NAMALWA (cell line): ENCODE measurements at regions not wholly inside any gene's neighbourhood (a gene's known extent, or its start where the extent isn't known, plus 50 kb on each side); places are given as distances from the start of the nearest gene placed in this dataset.
A peak's percentile ranks its signal among the peaks of the same experiment; 100 is the strongest.
"Not testable (repeated sequence)": the region's sequence is repeated elsewhere in the genome, so short reads cannot be mapped to it uniquely, and the experiment has no call there.

Source experiments
- DNase-seq: peaks from one replicate; pipeline ENCODE4 v3.0.0-alpha.2; 2015; ENCODE audit warnings: low spot score

DNA sequence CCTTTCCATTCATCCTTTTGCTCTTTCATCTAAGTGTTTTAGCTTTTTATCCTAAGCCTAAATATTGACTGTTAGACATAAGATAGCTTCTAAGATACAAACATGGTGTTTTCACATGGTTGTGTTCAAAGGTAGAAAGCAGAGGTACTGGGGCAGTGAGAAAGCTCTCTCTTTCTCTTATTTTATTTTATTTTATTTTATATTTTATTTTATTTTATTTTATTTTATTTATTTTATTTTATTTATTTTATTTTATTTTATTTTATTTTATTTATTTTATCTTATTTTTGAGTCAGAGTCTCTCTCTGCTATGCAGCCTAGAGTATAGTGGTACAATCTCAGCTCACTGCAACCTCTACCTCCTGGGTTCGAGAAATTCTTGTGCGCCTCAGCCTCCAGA is 287.2 kb downstream of the IKZF2 start:
- DNase-seq = no peak

DNA sequence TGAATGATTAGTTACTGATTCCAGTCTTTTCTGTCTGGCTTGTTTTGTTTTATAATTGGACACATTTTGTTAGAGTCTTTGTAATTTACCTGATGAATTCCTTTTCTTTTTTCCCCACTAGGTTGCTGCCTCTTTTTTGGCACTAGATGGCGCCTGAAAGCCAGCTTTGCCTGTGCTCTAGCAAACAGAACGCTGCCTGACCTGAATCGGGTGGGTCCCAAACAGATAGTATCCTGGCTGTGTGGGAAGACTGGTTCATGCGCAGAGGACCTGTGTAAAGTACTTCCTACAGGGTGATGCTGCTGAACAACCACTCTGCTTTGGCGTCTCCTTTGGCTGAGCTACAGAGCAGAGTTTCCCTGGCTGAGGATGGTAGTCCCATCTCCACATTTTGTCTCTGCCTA is 288.2 kb downstream of the IKZF2 start:
- peak; percentile 89 for DNase-seq

DNA sequence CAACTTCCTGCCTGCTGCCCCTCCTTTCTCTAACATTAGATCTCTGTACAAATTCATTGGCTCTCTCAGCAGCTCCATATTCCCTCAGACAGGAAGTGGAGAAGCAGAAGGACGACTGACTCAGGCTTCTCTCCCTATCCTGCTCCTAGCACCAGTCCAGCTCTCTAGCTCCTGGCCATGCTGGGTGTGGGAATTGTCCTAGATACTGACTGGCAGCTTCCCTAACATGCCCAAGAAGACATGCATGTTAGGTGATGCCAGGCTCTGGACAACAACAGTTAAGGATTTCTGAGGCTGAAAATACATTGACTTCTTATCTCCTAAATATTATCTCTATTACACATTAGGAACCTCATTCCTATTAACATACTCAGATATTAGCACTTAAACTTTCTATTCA is 292.9 kb downstream of the IKZF2 start:
- no peak for DNase-seq

DNA sequence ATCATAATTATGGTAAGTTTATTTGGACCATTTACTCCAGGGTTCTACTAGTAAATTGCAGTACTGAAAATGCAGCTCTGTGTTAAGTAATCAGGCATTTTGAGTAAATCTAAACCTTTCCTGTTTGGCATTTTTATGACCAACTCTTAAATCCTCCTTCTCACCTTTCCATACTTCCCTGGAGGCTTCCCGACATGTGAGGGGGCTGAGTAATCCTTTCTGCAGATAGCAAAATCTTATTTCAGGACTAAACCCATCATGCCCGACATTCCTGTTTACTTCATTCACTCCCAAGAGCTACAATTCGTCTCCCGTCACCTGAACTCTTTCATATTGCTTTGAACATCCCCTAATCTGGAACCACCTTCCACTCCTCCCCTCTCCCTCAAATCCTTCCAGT is 296.6 kb downstream of the IKZF2 start:
- DNase-seq = no peak

DNA sequence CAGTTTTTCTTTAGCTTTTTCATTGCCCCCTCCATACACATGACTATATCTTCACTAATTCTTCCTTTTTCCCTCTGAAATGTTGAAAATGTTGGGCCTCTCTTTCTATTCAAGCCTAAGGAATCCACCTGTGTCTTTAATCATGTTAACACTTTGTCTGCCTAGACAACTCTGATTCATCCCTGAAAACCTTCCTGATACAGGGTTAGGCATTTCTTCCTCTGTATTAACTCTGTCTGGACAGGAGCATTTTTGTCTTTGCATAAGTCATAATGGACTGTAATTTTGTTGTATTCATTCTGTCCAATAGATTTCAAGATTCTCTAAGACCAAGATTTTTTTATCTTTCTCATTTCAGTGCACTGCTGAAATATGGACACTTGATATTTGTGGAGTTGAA is 297.3 kb downstream of the IKZF2 start:
- DNase-seq = no peak

DNA sequence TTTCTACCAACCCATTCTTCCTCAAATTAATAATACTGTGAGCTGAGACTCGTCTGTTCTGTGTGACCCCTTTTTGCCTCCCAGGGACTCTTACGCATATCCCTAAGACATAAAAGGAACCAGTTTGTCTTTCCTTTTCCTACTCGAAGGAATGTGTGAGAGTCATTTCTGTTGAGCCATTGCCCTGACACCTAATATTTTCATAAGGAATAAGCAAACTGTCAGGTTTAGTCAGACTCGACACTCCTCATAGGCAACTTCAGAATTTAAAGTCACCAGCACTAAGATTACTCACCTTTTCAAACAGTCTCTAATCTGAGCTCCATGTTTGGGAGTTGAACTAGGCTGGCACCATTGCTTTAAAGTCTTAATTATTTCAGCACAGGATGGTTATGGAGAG is 305.5 kb downstream of the IKZF2 start:
- no peak for DNase-seq

DNA sequence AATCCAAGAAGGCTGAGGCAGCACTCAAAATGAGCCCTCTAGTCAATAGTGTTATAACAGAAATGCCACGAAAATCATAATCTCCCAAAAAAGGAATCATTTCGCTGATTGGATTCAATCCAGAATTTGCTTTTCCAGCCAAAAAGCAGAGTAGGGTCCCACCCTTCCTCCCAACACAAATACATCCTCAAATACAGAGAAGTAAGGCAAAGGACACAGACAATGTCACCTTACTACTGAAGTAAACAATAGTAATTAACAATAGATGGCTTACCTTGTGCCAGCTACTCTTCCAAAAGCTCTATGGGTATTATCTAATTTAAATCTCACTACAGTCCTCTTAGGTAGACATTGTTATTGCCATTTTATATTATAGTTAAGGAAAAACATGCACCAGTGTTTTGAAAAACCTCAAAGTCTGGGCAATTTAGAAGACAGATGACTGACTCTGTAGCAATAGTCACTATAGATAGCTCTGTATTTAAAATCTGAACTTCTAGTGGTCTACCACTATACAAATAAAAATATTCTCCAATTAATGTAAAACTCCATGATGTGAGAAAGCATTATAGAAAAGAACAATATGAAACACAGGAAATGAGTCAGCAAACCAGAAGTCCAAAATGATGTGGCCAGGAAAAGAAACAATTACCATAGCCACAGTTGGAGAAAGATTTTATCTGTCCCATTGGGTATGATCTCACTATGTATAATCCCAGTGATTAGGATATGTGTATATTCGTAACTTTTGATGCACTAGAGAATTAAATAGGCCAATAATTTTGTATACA is 305.0 kb upstream of the ERBB4 start:
- no peak for DNase-seq

DNA sequence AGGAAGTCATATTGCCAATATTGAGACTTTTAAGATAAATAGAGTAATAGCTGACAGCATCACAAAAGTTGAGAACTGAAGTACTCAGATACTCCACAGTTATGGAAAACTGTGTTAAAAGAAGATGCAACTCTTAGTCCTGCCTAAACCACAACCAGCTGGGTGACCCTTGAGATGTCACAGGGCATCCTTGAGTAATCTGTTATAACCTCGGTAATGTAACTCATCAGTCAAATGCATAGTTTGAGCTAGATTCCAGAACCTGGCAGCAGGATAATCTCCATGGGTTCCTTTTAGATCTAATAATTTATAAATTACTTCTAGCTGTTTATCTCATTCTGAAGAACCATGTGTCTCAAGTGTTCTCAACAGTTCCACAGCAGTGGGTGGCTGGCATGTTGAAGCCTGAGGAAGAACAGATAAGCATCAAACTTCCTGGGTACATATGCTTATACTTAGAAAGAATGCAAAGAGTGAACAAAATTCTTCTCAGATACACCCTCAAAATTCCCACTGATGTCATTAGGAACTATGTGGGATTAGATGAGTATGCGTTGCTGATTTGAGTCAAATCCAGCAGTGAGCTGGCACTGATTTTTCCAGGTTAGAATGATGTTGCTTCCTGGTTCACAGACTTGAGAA is 304.1 kb upstream of the ERBB4 start:
- DNase-seq = no peak

DNA sequence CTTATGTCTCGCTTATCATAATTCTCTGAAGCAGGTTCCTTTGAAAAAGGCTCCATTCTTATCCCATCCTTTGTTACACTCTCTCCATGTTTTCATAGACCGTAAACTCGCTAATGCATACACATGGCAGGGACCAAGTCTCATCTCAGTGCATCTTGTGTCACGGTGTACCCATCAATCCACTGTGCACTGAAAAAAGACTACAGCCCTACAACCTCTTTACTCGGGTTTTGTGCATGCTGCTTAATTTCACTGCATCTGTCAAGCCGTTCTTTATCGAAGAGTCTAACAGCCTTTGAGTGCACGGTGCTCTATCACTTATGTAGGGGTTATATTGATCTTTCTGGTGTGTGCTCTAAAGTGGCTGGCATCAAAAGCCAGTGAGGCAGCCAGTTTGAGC is 302.9 kb upstream of the ERBB4 start:
- no peak for DNase-seq

DNA sequence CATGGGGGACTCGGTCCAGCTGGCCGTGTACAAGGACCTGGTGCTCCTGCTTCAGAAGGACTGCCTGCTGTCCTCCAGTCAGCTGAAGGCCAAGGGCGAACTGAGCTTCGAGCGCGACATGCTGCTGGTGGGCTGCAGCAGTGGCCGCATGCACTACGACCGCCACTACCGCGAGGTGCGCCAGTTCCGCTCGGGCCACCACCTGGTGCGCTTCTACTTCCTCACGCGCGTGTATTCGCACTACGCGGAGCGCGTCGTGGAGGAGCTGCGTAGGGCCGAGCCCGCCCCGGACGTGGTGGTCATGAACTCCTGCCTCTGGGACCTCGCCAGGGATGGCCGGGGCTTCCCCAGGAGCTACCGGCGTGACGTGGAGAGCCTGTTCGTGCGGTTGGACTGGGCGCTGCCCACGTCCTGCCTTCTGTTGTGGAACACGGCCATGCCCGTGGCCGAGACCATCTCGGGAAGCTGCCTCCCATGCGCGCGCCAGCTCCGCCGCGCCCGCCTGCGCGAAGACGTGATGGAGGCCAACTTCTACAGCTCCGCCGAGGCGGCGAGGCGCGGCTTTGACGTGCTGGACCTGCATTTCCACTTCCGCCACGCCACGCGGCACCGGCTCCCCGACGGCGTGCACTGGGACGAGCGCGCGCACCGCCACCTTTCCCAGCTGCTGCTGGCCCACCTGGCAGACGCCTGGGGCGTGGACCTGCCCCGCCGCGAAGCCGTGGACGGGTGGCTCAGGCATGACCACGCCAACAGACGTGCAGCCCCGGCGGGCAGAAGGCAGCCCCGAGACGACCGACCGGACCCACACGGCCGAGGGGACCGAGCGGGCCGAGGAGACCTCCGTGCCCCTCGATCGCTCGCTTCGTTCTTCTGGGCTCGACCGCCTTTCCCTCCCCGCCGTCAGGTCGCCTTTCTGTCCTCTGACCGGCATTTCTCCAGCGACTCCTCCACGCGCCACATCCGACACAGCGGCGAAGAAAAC is 293.9 kb upstream of the ERBB4 start:
- DNase-seq = no peak

DNA sequence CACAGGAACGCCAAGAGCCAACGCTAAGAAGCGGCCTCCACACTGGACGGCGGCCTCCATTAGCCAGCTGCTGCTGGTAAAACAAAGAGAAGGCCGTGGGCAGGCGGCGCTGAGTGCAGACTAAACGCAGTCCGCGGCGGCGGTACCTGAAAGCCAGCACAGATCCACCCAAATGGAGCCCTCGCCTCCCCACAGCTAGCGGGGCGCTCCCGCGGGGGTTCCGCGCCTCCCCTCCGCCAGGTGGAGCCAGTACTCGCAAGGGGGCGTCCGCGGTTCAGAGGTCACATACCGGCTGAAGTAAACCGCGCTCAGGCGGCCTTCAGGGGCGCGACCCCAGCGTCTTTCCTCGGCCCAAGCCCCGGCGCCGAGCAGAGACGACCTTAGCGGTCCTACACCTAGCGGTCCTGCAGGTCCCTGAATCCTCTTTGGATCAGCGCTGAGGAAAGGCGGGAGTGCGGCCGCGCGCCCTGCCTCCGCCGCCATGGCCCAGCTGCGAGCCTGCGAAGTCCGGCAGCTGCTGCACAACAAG is 293.1 kb upstream of the ERBB4 start:
- no peak for DNase-seq

DNA sequence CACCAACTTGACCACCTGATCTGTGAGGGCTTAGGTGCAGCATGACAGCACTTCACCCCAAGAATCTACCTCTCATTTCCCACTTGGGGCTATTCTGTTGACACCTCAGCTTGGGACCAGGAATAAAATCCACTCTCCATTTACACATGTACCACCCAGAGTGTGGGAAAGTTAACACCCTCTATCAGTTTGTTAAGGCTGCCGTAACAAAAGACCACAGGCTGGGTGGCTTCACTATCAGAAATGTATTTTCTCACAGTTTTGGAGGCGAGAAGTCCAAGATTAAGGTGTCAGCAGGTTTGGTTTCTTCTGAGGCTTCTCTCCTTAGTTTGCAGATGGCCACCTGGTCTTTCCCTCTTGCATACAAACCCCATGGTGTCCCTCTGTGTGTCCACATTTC is 277.7 kb upstream of the ERBB4 start:
- no peak for DNase-seq

DNA sequence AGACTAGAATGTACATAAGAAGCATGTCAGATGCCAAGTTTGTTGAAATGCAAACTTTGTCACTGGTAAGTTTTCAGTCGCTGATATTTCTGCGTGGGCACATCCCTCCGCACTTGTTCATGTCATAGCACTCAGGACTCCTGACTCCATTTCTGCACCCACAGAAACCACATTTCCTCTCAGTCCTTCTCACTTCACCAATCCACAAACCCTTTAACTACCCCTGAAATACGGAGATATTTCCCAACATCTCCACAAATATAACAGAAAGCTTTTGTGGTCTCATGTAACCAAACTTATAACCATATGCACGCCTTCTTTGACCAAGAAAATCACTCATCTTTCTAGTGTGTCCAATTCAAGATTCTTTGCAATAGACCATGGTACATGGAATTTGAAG is 276.9 kb upstream of the ERBB4 start:
- peak; percentile 18 for DNase-seq

DNA sequence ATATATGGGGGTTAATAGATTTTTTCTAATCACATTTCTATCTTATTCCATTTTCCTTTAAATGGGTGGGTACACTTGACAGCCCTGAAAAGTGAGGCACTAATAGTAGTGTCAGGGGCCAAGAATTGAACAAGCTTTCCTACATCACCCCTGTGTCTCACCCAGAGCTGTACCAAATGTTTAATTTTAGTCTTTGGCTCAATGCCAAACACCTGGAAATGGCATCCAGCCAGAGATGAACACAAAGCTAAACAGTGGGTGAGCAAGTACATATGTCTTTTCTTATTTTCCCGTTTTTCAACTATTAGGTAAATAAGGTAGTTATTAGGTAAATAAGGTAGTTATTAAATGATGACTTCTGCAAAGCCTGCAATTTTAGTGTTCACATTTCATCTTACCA is 276.3 kb upstream of the ERBB4 start:
- DNase-seq = peak; percentile 61

DNA sequence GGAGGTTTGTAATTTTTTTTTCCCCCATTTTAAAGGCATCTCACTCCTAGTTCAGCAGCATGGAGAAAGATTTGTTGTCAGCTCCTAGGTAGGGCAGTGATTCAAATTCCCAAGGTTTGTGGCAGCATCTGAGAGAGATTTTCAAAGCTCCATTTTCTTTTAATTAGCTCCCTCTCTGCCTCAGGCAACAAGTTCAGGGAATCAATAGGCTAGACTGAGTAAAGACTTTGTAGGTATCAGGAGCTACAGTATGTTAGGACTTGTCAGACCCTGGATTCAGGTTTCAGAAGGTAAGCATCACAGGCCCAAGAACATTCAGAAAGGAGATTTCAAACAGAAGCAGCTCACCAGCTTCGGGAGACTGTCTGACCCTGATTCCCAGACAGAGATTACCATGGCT is 273.3 kb upstream of the ERBB4 start:
- DNase-seq = no peak

DNA sequence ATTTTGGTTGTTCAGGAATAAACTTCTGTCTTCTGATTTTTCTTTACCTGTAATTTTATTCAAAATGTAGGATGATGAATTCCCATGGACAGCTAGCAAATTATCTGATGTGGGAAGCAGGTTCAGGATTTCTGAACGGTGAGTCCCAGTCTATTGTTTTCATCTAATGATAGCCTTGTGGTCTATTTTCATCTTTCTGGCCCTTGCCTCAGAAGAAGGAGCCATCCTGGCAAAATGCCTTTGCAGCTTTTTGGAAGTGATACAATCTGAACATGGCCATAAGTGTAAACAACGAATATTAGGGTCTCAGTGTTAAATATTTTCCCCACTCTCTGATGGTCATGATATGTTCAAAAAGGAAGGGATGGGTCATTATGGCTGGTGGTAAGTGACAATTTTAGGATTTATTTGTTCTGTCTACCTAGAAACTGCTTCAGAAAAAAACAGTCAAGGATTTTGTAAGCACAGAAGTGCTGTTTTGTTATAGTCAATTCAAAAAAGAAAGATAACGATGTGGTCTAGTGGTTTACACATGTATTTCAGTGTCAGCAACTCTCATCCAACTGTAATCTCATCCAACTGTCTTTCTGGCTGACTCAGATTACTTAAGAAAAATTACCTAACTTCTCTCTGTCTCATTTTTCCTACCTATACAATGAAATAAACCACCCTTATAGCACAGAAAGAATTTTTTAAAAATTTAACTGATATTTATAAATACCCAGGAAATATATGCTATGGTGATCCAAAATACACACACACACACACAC is 272.6 kb upstream of the ERBB4 start:
- no peak for DNase-seq

DNA sequence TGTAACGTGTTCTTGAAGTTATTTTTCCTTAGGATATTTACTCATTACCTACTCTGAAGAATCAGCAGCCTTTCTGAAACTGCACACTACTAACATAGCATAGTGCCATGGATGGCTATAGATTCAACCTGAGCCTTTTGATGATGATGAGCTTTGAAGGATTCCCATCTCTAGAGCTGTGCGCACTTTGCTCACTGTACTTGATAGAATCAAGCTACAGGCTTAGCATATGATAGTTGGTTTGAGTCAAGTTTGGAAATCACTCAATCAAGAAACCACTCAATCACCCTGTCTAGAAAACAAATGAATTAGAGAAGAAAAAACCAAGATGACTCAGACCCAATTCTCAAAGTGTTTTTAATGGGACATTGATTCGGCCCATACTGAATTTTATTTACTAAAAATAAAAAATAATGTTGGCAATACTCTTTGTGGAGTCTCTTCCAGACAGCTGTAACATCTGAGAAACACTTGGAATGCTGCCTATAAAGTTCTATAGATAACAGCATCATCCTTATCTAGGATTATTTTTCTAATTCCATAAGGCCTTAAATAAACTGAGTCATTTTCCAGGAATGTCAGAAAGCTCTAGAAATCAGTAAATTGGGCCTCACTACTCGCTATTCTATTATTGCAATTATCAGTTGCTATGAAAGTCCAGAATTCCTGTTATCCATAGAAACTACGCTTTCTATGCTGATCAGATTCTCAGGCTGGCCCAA is 259.0 kb upstream of the ERBB4 start:
- no peak for DNase-seq

DNA sequence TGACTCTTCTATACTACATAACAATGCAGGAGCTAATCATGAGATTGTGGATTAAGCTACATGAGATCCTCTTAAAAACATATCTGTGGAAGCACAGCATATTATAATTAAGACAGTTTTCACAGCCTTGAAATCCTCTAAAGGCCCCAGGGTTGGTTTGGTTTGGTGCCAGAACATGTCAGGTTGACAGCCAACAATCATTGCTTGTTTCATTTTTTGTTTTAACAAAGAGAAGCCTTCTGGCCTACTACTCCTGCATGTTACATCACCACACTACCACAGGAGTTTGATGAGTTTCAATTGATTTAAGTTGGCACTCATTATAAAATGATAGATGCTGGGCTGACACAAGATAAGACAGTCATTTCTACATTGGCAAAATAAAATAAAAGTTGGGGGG is 255.9 kb upstream of the ERBB4 start:
- no peak for DNase-seq

DNA sequence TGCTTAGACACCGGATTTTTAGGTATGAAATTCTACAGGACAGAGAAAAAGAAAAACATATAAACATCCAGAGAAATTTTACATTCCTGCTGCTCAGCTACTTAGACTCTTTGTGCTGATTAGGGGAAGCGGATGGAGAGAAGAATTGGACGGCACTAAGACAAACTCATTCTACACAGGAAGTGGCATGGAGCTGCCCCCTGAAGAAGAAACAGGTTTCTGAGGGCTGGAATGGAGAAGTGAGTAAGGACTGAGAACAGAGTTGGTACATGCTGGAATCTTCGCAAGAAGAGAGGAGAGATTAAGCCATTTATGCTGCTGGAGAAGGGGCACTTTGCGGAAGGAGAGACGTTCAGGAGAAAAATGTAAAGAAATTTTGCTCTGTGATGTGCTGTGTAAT is 253.0 kb upstream of the ERBB4 start:
- no peak for DNase-seq

DNA sequence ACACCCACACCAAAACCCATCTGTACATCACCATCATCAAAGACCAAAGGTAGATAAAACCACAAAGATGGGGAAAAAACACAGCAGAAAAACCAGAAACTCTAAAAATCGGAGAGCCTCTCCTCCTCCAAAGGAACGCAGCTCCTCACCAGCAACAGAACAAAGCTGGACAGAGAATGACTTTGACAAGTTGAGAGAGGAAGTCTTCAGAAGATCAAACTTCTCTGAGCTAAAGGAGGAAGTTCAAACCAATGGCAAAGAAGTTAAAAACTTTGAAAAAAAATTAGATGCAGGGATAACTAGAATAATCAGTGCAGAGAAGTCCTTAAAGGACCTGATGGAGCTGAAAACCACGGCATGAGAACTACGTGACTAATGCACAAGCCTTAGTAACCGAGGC is 247.5 kb upstream of the ERBB4 start:
- DNase-seq = not testable (repeated sequence)

DNA sequence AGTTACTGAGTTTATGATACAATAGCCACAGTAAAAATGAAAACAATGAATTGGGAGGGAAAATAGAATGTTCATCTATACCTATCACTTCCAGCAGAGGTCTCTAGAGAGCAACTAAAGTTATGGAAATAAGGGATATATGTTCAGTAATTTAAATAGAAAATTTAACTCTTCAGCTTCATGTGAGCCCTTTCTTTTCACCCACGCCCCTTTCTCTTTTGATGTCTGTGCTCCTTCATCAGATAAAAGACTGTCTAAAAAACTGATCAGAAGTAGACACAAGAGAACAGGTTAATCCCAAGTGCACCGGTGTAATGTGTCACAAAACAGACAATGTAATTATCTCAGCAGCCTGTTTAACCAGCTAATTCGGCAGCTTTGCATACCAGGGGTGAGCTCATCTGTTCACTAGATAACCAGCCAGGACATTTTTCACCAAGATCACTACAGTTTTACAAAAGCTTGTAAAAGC is 238.5 kb upstream of the ERBB4 start:
- DNase-seq = peak; percentile 65
